Mesothelial cell of epicardium (in vitro differentiated cells): ENCODE measurements at regions not wholly inside any gene's neighbourhood (a gene's known extent, or its start where the extent isn't known, plus 50 kb on each side); places are given as distances from the start of the nearest gene placed in this dataset.

Source experiments
- DNase-seq, 2 experiments: peaks; one replicate each; pipeline ENCODE4 v3.0.0; 2021; ENCODE audit warnings: low spot score in 2 of 2; ENCODE audit not compliant: unreplicated experiment in 2 of 2
- H3K27ac Mint-ChIP-seq: 2 replicates; pipeline ENCODE4 v1.8.0; 2021; ENCODE audit warnings: mixed read lengths
- H3K27me3 Mint-ChIP-seq: 2 replicates; pipeline ENCODE4 v1.8.0; 2021; ENCODE audit warnings: low read depth, mixed read lengths
- H3K36me3 Mint-ChIP-seq: 2 replicates; pipeline ENCODE4 v1.8.0; 2021; ENCODE audit warnings: mixed read lengths
- H3K4me1 Mint-ChIP-seq: 2 replicates; pipeline ENCODE4 v1.8.0; 2021; ENCODE audit warnings: mixed read lengths
- H3K4me3 Mint-ChIP-seq: 2 replicates; pipeline ENCODE4 v1.8.0; 2021; ENCODE audit warnings: mild to moderate bottlenecking, moderate library complexity, mixed read lengths
- H3K9me3 Mint-ChIP-seq: 2 replicates; pipeline ENCODE4 v1.8.0; 2021; ENCODE audit warnings: mixed read lengths
- TF ChIP-seq, protein P1 (sequence below): fragments of 200-600 bp; sonication (generic); IDR thresholded peaks from one replicate; pipeline ENCODE4 v1.5.0; 2021; ENCODE audit warnings: antibody characterized with exemption; ENCODE audit not compliant: unreplicated experiment

DNA sequence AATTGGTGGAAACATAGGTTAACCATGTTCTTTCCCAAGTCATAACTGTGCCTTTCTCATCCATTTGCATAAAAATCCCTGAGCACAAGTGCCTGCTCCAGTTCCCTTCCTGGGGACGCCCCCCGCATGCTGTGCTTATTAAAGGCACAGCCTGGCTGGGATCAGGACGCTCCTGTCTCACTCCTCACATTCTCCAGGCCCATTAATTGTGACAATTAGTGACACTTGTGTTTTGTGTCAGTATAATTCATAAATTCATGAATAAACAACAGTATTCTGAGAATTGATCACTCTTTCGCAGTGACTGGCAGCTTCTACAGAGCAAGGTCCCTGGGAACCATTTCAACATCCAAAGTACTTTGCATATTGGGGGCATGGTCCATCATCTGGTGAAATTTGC lies 1354.4 kb downstream of the TBC1D22A start:
- Mint-ChIP-seq H3K27ac (no peak overlapping the region), H3K27me3 (peaks cover 8% of the 10 kb centered on the region), H3K4me1 (no peaks in the 10 kb centered on the region), H3K9me3 (peaks cover 18% of the 10 kb centered on the region), H3K36me3 (no peaks in the 10 kb centered on the region), H3K4me3 (no peak overlapping the region)
- TF ChIP-seq, protein P1, sequence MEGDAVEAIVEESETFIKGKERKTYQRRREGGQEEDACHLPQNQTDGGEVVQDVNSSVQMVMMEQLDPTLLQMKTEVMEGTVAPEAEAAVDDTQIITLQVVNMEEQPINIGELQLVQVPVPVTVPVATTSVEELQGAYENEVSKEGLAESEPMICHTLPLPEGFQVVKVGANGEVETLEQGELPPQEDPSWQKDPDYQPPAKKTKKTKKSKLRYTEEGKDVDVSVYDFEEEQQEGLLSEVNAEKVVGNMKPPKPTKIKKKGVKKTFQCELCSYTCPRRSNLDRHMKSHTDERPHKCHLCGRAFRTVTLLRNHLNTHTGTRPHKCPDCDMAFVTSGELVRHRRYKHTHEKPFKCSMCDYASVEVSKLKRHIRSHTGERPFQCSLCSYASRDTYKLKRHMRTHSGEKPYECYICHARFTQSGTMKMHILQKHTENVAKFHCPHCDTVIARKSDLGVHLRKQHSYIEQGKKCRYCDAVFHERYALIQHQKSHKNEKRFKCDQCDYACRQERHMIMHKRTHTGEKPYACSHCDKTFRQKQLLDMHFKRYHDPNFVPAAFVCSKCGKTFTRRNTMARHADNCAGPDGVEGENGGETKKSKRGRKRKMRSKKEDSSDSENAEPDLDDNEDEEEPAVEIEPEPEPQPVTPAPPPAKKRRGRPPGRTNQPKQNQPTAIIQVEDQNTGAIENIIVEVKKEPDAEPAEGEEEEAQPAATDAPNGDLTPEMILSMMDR: no peak
- no peak for DNase-seq

DNA sequence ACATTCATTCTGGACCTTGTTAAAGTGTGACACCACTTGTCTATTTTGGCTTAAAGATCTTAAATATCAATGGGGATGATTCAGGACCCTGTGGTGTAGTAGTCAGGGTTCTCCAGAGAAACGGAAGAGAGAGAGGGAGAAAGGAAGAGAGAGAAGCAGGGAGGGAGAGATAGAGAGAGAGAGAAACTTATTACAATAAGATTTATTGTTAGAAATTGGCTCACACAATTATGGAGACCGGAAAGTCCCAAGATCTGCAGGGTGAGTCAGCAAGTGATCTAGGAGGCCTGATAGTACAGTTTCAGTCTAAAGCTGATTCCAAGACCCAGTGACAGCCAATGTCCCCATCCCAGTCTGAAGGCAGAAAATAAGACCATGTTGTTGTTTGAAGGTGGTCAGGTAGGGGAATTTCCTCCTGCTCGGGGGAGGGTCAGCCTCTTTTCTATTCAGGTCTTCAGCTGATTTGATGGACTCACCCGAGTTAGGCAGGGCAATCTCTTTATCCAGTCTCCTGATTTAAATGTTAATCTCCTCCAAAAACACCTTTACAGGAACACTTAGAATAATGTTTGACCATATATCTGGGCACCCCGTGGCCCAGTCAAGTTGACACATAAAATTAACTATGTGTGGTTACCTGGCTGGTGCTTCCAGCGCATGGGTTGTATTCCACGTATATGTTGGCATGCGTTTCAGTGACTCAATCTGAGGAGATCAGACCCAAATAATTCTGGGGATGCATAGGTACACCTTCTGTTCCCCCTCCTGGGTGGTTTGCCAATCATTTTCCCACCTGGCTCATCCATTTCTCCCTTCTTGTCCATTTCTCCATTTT lies 1350.5 kb downstream of the TBC1D22A start:
- Mint-ChIP-seq H3K4me3 (no peak overlapping the region), H3K27me3 (peaks cover under 1% of the 10 kb centered on the region), H3K4me1 (no peaks in the 10 kb centered on the region), H3K36me3 (no peaks in the 10 kb centered on the region), H3K9me3 (peaks cover 23% of the 10 kb centered on the region), H3K27ac (no peak overlapping the region)
- TF ChIP-seq, protein P1: no peak
- DNase-seq: no peak

DNA sequence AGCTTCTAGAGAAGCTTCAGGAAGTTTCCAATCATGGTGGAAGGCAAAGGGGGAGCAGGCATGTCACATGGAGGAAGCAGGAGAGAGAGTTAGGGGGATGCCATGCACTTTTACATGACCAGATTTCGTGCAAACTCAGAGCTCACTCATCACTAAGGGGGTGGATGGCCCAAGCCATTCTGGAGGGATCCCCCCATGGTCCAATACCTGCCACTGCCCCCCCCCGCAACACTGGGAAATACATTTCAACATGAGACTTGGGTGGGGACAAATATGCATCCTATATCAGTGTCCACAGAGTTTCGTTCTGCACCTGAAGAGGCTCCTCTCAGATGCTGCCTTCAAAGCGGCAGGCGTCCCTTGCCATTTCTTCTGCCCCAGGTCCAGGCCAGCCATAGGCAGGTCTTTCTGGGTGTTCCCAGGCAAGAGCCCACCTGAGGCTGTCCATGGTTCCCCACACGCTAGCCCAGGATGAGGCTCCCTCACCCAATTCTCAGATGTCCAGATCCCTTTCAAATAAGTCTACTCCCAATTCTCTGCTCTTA lies 1344.3 kb downstream of the TBC1D22A start:
- Mint-ChIP-seq H3K36me3 (no peaks in the 10 kb centered on the region), H3K4me1 (no peaks in the 10 kb centered on the region), H3K27me3 (peaks cover 32% of the 10 kb centered on the region), H3K9me3 (peaks cover 10% of the 10 kb centered on the region), H3K4me3 (no peak overlapping the region), H3K27ac (no peak overlapping the region)
- DNase-seq: no peak
- TF ChIP-seq, protein P1: no peak

DNA sequence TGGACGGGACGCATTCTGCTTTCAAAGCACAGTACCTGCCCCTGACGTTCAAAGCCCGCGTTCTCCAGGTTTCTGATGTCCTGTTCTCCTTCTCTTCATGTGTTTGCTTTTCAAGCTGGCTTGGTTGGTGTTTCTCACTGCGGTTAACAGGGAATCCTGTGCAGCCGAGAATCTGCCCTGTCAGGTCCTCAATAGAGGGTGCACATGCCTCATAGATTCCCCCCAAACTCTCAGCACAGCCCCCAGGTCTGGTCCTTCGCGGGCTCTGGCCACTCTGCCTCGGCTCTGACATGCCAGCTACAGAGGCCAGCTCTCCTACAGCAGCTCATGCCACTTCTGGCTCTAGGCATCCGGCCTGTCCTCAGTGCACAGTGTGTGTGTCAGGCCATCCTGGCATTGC lies 1343.8 kb downstream of the TBC1D22A start:
- H3K4me3 Mint-ChIP-seq: no peak overlapping the region
- no peaks in the 10 kb centered on the region for H3K36me3 Mint-ChIP-seq
- DNase-seq: no peak
- TF ChIP-seq, protein P1: no peak
- no peaks in the 10 kb centered on the region for H3K4me1 Mint-ChIP-seq
- peaks cover 34% of the 10 kb centered on the region for H3K27me3 Mint-ChIP-seq
- H3K27ac Mint-ChIP-seq: no peak overlapping the region
- H3K9me3 Mint-ChIP-seq: peaks cover 8% of the 10 kb centered on the region

DNA sequence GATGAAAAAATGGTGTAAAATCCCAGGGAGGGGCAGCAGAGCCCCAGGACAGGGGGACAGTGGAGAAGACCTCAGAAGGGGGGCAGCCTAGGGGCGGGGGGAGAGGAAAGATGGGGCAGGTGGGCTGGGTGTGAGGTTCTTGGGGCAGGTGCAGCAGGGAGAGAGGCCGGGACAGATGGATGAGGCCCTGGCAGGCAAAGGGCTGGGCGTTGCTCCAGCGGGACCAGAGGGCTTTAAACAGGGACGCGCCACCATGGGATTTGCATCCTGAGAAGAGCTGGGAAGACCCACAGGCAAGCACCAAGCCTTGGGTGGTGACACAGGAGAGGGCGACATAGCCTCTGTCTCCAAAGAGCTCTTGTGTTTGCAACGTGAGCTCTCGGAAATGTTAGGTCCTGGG lies 1342.8 kb downstream of the TBC1D22A start:
- DNase-seq: no peak
- Mint-ChIP-seq H3K27ac (no peak overlapping the region), H3K27me3 (peaks cover 42% of the 10 kb centered on the region), H3K9me3 (peaks cover 8% of the 10 kb centered on the region), H3K36me3 (no peaks in the 10 kb centered on the region), H3K4me1 (peaks cover 2% of the 10 kb centered on the region), H3K4me3 (no peak overlapping the region)
- TF ChIP-seq, protein P1: no peak
